ELF-1 (cell line): ENCODE measurements at regions not wholly inside any gene's neighbourhood (a gene's known extent, or its start where the extent isn't known, plus 50 kb on each side); places are given as distances from the start of the nearest gene placed in this dataset.

Experiments used
- DNase-seq: peaks from one replicate; pipeline ENCODE4 v3.0.0-alpha.2; 2016; ENCODE audit warnings: low read depth, low spot score

DNA sequence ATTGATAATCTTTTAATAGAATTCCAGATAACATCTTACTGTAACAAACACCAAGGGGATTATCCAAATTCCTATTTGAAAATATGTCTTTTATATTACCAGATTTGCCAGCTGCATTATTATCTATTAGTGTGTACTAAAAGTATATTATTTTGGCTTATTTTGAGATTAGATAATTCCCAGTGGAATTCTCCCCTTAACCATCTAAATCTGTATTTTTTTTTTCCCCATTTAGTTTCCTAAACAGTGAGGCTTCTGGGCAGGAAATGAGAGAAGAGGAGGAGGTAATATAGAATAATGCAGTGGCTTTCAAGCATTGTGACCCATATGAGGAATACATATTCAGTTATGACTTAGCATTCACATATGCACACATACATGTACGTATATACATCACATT is 53.5 kb upstream of the ABL1 start:
- DNase-seq = no peak

DNA sequence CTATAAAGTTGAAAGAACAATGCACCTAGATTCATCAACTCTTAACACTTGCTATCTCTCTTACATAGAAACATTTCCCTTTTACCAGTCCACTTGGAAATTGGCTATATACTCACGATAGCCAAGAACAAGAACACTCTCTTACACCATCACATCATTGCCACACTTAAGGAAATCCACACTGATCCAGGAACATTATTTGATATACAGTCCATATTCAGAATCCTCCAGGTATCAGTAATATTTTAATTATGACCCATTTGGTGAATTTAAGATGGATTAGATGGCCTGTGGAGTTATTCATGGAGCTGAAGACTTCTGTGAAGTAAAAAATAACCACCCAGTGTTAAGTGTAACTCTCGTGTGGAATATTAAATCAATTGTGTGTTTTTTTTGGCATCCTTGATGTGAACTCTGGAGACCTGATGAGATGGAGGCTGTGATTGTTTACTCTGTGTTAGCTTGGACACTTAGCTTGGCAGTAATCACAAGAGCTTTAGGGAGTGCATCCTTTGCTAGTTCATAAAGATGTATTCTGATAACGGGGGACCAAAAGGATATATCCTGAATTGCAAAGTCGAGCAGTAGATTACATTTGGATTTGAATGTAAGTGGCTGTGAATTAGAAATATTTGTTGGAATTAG is 52.0 kb upstream of the ABL1 start:
- DNase-seq = no peak

DNA sequence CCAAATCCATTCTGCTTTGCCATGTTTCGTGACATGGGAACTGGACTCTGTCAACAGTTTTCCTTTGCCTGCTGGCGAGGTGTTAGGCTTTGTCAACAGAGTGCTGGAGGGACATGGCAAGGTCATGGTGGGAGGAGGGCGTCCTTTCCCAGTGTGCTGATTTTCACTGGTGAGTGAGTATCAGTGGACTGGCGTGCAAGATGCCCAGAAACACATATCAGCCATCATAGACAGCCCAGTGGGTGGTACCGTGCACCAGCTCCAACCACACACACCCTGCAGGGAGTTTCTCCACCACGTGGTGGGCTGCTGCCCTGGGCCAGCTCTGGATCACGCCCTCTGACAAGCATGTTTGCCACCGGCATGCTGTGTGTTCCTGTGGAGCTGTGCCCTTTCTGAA is 50.0 kb upstream of the ABL1 start:
- DNase-seq = no peak
